ENCODE measurements at regions not wholly inside any gene's neighbourhood (a gene's known extent, or its start where the extent isn't known, plus 50 kb on each side); places are given as distances from the start of the nearest gene placed in this dataset.

GRCh38 chr9:89686126-89686525, 81.3 kb downstream of the GADD45G start (continued):
- TF ChIP-seq, protein P1, sequence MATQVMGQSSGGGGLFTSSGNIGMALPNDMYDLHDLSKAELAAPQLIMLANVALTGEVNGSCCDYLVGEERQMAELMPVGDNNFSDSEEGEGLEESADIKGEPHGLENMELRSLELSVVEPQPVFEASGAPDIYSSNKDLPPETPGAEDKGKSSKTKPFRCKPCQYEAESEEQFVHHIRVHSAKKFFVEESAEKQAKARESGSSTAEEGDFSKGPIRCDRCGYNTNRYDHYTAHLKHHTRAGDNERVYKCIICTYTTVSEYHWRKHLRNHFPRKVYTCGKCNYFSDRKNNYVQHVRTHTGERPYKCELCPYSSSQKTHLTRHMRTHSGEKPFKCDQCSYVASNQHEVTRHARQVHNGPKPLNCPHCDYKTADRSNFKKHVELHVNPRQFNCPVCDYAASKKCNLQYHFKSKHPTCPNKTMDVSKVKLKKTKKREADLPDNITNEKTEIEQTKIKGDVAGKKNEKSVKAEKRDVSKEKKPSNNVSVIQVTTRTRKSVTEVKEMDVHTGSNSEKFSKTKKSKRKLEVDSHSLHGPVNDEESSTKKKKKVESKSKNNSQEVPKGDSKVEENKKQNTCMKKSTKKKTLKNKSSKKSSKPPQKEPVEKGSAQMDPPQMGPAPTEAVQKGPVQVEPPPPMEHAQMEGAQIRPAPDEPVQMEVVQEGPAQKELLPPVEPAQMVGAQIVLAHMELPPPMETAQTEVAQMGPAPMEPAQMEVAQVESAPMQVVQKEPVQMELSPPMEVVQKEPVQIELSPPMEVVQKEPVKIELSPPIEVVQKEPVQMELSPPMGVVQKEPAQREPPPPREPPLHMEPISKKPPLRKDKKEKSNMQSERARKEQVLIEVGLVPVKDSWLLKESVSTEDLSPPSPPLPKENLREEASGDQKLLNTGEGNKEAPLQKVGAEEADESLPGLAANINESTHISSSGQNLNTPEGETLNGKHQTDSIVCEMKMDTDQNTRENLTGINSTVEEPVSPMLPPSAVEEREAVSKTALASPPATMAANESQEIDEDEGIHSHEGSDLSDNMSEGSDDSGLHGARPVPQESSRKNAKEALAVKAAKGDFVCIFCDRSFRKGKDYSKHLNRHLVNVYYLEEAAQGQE (IDR thresholded peaks at IDR 0.05; ENCODE audit: low read depth, low read length): no peak
- TF ChIP-seq, protein P2, sequence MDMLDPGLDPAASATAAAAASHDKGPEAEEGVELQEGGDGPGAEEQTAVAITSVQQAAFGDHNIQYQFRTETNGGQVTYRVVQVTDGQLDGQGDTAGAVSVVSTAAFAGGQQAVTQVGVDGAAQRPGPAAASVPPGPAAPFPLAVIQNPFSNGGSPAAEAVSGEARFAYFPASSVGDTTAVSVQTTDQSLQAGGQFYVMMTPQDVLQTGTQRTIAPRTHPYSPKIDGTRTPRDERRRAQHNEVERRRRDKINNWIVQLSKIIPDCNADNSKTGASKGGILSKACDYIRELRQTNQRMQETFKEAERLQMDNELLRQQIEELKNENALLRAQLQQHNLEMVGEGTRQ (IDR thresholded peaks at IDR 0.05; ENCODE audit: borderline replicate concordance, low read depth, low read length): no peak
- TF ChIP-seq JUND (IDR thresholded peaks at IDR 0.05): no peak

DNA sequence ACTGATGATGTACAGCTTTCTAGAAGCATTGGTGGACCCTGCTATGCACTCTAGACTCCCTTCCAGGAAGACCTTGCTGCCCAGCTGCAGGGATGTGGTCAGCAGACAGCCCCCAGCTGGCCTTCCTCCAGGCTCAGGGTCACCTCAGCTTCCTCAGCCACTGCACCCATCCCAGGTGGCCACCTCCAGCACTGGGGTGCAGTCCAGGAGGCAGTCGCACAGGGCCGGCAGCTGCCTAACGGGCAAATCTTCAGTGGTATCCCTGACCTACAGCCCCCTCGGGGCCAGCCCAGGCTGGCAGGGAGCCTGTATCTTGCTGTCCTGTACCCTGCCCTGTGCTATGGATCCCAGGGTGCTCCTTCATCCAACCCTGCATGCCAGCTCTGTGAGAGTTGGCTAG, 81.8 kb downstream of the GADD45G start:
- POLR2A ChIA-PET: interaction anchor here (0.9 kb wide), 1 partner anchor 82 kb away, joined by 3 read pairs; the partner anchor contains the start of gene GADD45G
- H3F3A ChIP-seq (replicated peaks; ENCODE audit: insufficient read depth): no peaks in the 10 kb centered on the region
- no peaks in the 10 kb centered on the region for H3K9me3 ChIP-seq
- no peak overlapping the region for H2AFZ ChIP-seq (ENCODE audit: low read depth)
- peaks cover 0 to 29% of the 10 kb centered on the region in 2 experiments; a peak in 1 of 4 replicates for H3K4me1 ChIP-seq (ENCODE audit: control insufficient read depth in 1 of 2, insufficient read depth in 2 of 2, low read depth in 1 of 2, low read length in 1 of 2)
- H3K36me3 ChIP-seq (replicated peaks in 1 of 2; ENCODE audit: control insufficient read depth in 1 of 2, insufficient read depth in 2 of 2, low read length in 1 of 2): no peaks in the 10 kb centered on the region
- no peak overlapping the region; a peak in 1 of 4 replicates for H3K27ac ChIP-seq (ENCODE audit: low read depth in 2 of 2, low read length in 1 of 2)
- H3K4me3 ChIP-seq (ENCODE audit: low read depth in 2 of 2, low read length in 1 of 2): no peak overlapping the region
- 58% methylated on average over 2 of the region's 4 CpGs for WGBS (ENCODE audit: low lambda C conversion rate)
- no peaks in the 10 kb centered on the region for H3K27me3 ChIP-seq (ENCODE audit: insufficient read depth)
- H3K9me2 ChIP-seq: no peaks in the 10 kb centered on the region
- H3K9ac ChIP-seq: no peak overlapping the region
- DNase-seq: no peak
- H4K20me1 ChIP-seq (ENCODE audit: insufficient read depth): no peaks in the 10 kb centered on the region
- TF ChIP-seq USF1 (IDR thresholded peaks at IDR 0.05; ENCODE audit: borderline replicate concordance, low read depth) (no peak), NRF1 (IDR thresholded peaks at IDR 0.05; ENCODE audit: low read depth, low read length) (no peak), JUND (IDR thresholded peaks at IDR 0.05) (no peak), TEAD4 (IDR thresholded peaks at IDR 0.05; ENCODE audit: borderline replicate concordance, insufficient read depth) (no peak), ELF1 (IDR thresholded peaks at IDR 0.05) (no peak), EP300 (IDR thresholded peaks at IDR 0.05; ENCODE audit: borderline replicate concordance in 1 of 2, low read depth in 1 of 2, low read length in 1 of 2) (no peak), CHD2 (IDR thresholded peaks at IDR 0.05; ENCODE audit: low read length, partially characterized antibody) (no peak)
- TF ChIP-seq, protein P3, sequence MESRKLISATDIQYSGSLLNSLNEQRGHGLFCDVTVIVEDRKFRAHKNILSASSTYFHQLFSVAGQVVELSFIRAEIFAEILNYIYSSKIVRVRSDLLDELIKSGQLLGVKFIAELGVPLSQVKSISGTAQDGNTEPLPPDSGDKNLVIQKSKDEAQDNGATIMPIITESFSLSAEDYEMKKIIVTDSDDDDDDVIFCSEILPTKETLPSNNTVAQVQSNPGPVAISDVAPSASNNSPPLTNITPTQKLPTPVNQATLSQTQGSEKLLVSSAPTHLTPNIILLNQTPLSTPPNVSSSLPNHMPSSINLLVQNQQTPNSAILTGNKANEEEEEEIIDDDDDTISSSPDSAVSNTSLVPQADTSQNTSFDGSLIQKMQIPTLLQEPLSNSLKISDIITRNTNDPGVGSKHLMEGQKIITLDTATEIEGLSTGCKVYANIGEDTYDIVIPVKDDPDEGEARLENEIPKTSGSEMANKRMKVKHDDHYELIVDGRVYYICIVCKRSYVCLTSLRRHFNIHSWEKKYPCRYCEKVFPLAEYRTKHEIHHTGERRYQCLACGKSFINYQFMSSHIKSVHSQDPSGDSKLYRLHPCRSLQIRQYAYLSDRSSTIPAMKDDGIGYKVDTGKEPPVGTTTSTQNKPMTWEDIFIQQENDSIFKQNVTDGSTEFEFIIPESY (IDR thresholded peaks at IDR 0.05; ENCODE audit: borderline replicate concordance, low read depth): no peak
- H3K79me2 ChIP-seq (ENCODE audit: insufficient read depth): no peaks in the 10 kb centered on the region
- CTCF ChIA-PET: interaction anchor here (1.5 to 1.8 kb wide), 2 partner anchors 24 to 83 kb away, joined by 4 to 8 read pairs; no protein-coding TSS in a partner anchor
- no peak overlapping the region for H3K4me2 ChIP-seq

Measured in SK-N-SH (cell line).